B cell (primary cell): ENCODE measurements at regions not wholly inside any gene's neighbourhood (a gene's known extent, or its start where the extent isn't known, plus 50 kb on each side); places are given as distances from the start of the nearest gene placed in this dataset.
"Not testable (repeated sequence)": the region's sequence is repeated elsewhere in the genome, so short reads cannot be mapped to it uniquely, and the experiment has no call there.

ENCODE experiments used
- EZH2 ChIP-seq: IDR thresholded peaks from 2 replicates; pipeline ENCODE4 v1.6.1; 2012; ENCODE audit warnings: borderline replicate concordance, low read depth, mild to moderate bottlenecking, moderate library complexity, low read length; ENCODE audit not compliant: insufficient read depth, poor library complexity, severe bottlenecking
- TF ChIP-seq, protein P1 (sequence below): fragments of 200-600 bp; IDR thresholded peaks from one replicate; pipeline ENCODE4 v1.8.0; 2022; ENCODE audit warnings: antibody characterized with exemption, mild to moderate bottlenecking

DNA sequence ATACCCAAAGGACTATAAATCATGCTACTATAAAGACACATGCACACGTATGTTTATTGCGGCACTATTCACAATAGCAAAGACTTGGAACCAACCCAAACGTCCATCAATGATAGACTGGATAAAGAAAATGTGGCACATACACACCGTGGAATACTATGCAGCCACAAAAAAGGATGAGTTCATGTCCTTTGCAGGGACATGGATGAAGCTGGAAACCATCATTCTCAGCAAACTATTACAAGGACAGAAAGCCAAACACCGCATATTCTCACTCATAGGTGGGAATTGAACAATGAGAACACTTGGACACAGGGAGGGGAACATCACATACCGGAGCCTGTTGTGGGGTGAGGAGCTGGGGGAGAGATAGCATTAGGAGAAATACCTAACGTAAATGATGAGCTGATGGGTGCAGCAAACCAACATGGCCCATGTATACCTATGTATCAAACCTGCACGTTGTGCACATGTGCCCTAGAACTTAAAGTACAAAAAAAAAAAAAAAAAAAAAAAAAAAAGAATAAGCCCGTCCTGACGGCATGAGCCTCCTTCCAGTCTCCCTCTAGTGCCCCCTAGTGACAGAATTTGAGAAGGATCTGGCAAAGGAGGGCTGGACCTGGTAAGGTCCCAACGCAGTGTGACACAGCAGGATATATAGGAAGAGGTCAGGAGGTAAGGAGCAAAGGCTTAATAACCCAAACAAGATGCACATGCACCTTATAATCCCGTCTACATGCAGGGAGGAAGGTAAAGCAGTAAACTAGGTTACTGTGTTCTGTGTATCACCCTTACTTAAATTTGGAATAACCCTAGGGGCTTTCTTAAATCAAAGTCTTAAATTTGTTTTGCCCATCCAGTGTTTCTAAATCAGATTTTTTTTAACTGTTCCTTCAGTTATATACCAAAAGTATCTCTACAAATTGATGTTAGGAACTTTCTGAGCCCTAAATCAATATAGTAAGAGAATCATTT, 214.8 kb downstream of the UNC5CL start:
- TF ChIP-seq, protein P1, sequence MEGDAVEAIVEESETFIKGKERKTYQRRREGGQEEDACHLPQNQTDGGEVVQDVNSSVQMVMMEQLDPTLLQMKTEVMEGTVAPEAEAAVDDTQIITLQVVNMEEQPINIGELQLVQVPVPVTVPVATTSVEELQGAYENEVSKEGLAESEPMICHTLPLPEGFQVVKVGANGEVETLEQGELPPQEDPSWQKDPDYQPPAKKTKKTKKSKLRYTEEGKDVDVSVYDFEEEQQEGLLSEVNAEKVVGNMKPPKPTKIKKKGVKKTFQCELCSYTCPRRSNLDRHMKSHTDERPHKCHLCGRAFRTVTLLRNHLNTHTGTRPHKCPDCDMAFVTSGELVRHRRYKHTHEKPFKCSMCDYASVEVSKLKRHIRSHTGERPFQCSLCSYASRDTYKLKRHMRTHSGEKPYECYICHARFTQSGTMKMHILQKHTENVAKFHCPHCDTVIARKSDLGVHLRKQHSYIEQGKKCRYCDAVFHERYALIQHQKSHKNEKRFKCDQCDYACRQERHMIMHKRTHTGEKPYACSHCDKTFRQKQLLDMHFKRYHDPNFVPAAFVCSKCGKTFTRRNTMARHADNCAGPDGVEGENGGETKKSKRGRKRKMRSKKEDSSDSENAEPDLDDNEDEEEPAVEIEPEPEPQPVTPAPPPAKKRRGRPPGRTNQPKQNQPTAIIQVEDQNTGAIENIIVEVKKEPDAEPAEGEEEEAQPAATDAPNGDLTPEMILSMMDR: peak; percentile 15
- TF ChIP-seq EZH2: not testable (repeated sequence)
